ENCODE measurements at regions not wholly inside any gene's neighbourhood (a gene's known extent, or its start where the extent isn't known, plus 50 kb on each side); places are given as distances from the start of the nearest gene placed in this dataset.
A peak's percentile ranks its signal among the peaks of the same experiment; 100 is the strongest.

- H3K27me3 ChIP-seq (replicated peaks; ENCODE audit: control insufficient read depth, insufficient read depth, low read length) = no peaks in the 10 kb centered on the region
- DNase-seq (ENCODE audit: extremely low read depth, insufficient read length) = no peak
- H3K4me3 ChIP-seq (replicated peaks; ENCODE audit: low read depth, low read length) = no peak overlapping the region
- no peak for TF ChIP-seq CTCF (IDR thresholded peaks at IDR 0.05; ENCODE audit: insufficient read depth, low read length, poor library complexity, severe bottlenecking)
- no peaks in the 10 kb centered on the region for H3K36me3 ChIP-seq (ENCODE audit: control insufficient read depth, insufficient read depth, low read length)
Measured at GRCh38 chr4:37771771-37772170, 54.7 kb upstream of the PGM2 start.

DNA sequence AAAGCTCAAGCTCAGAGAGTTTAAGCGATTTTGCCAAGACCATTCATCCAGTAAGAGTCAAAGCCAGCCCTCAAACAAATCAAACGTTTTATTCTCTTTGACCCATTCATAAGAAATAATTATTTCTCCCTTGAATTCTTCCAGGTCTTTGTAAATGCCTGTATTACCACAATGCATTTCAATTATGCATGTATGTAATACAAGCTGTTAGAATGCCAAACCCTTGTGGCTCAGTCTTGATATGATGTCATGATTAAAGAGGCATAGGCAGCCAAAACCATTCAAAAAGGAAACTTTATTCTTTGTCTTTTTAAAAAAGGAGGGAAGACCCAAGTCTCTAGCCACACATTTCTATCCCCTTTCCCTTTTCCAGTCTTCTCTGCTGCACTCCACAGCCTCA, 56.5 kb upstream of the PGM2 start:
- H3K4me3 ChIP-seq (replicated peaks; ENCODE audit: low read depth, low read length) = no peak overlapping the region
- no peaks in the 10 kb centered on the region for H3K27me3 ChIP-seq (replicated peaks; ENCODE audit: control insufficient read depth, insufficient read depth, low read length)
- DNase-seq (ENCODE audit: extremely low read depth, insufficient read length) = no peak
- H3K36me3 ChIP-seq (ENCODE audit: control insufficient read depth, insufficient read depth, low read length) = no peaks in the 10 kb centered on the region
- TF ChIP-seq CTCF (IDR thresholded peaks at IDR 0.05; ENCODE audit: insufficient read depth, low read length, poor library complexity, severe bottlenecking) = no peak

- no peaks in the 10 kb centered on the region for H3K36me3 ChIP-seq (ENCODE audit: control insufficient read depth, insufficient read depth, low read length)
- no peaks in the 10 kb centered on the region for H3K27me3 ChIP-seq (replicated peaks; ENCODE audit: control insufficient read depth, insufficient read depth, low read length)
- no peak for DNase-seq (ENCODE audit: extremely low read depth, insufficient read length)
- no peak overlapping the region for H3K4me3 ChIP-seq (replicated peaks; ENCODE audit: low read depth, low read length)
- TF ChIP-seq CTCF (IDR thresholded peaks at IDR 0.05; ENCODE audit: insufficient read depth, low read length, poor library complexity, severe bottlenecking) = no peak
Measured at GRCh38 chr4:37769391-37769989, 57.0 kb upstream of the PGM2 start.

GRCh38 chr4:37767546-37767945, 58.9 kb upstream of the PGM2 start:
- TF ChIP-seq CTCF (IDR thresholded peaks at IDR 0.05; ENCODE audit: insufficient read depth, low read length, poor library complexity, severe bottlenecking) = no peak
- Histone ChIP-seq H3K36me3 (ENCODE audit: control insufficient read depth, insufficient read depth, low read length) (no peaks in the 10 kb centered on the region), H3K4me3 (replicated peaks; ENCODE audit: low read depth, low read length) (no peak overlapping the region), H3K27me3 (replicated peaks; ENCODE audit: control insufficient read depth, insufficient read depth, low read length) (no peaks in the 10 kb centered on the region)
- DNase-seq (ENCODE audit: extremely low read depth, insufficient read length) = no peak

GRCh38 chr4:37767019-37767418, 59.5 kb upstream of the PGM2 start:
- Histone ChIP-seq H3K27me3 (replicated peaks; ENCODE audit: control insufficient read depth, insufficient read depth, low read length) (no peaks in the 10 kb centered on the region), H3K4me3 (replicated peaks; ENCODE audit: low read depth, low read length) (no peak overlapping the region), H3K36me3 (ENCODE audit: control insufficient read depth, insufficient read depth, low read length) (no peaks in the 10 kb centered on the region)
- no peak for TF ChIP-seq CTCF (IDR thresholded peaks at IDR 0.05; ENCODE audit: insufficient read depth, low read length, poor library complexity, severe bottlenecking)
- DNase-seq (ENCODE audit: extremely low read depth, insufficient read length) = no peak

DNA sequence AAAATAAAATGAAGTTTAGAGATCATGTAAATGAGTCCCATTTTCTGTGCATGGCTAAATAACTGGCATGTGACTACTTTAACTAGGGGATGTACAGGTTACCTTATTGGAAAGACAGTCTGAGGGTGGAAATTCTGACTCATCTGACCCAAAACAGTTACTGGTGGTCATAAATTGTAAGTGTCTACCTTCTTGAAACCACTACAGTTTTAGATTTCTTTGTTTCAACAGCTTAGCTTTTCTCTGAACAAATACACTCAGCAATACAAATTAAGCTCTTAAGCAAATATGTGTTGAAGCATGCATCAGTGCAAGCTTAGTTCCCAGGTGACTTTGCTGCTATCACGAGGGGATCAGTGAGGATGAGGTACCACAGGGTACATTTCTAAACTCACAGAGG, 60.7 kb upstream of the PGM2 start:
- Histone ChIP-seq H3K27me3 (replicated peaks; ENCODE audit: control insufficient read depth, insufficient read depth, low read length) (no peaks in the 10 kb centered on the region), H3K4me3 (replicated peaks; ENCODE audit: low read depth, low read length) (no peak overlapping the region), H3K36me3 (ENCODE audit: control insufficient read depth, insufficient read depth, low read length) (no peaks in the 10 kb centered on the region)
- TF ChIP-seq CTCF (IDR thresholded peaks at IDR 0.05; ENCODE audit: insufficient read depth, low read length, poor library complexity, severe bottlenecking) = no peak
- peak; percentile 11 for DNase-seq (ENCODE audit: extremely low read depth, insufficient read length)
